H1 (cell line): ENCODE measurements at regions not wholly inside any gene's neighbourhood (a gene's known extent, or its start where the extent isn't known, plus 50 kb on each side); places are given as distances from the start of the nearest gene placed in this dataset.

Source experiments
- CBX8 ChIP-seq: fragments of 300-800, 300-1000 bp; sonication (generic); IDR thresholded peaks from 2 replicates; pipeline ENCODE4 v1.7.1; 2016; ENCODE audit warnings: low read depth, low read length, borderline replicate concordance
- FOSL1 ChIP-seq: IDR thresholded peaks from 2 replicates; pipeline ENCODE4 v1.6.1; 2011; ENCODE audit warnings: mild to moderate bottlenecking, low read depth, low read length, moderate library complexity; ENCODE audit not compliant: insufficient read depth
- SIN3A ChIP-seq, 2 experiments: IDR thresholded peaks in 1 of 2; conservative IDR thresholded peaks in 1 of 2; 2 replicates each; pipeline ENCODE4 v1.6.1; 2011 to 2012; ENCODE audit warnings: low read length in 2 of 2, improper control_type of control experiment in 1 of 2, low read depth in 1 of 2, mild to moderate bottlenecking in 1 of 2
- TF ChIP-seq, protein P1 (sequence below): IDR thresholded peaks from 2 replicates; pipeline ENCODE4 v1.6.1; 2012; ENCODE audit warnings: inconsistent platforms
- TF ChIP-seq, protein P2 (sequence below), 3 experiments: IDR thresholded peaks; 1 replicate in 2 of 3; 2 replicates in 1 of 3; pipeline versions ENCODE4 v1.5.1 to v1.6.1; 2011; ENCODE audit warnings: low read length in 3 of 3, mild to moderate bottlenecking in 3 of 3, inconsistent platforms in 2 of 3, low read depth in 1 of 3, moderate library complexity in 1 of 3; ENCODE audit not compliant: insufficient read depth in 1 of 3; ENCODE audit errors: control extremely low read depth in 1 of 3

DNA sequence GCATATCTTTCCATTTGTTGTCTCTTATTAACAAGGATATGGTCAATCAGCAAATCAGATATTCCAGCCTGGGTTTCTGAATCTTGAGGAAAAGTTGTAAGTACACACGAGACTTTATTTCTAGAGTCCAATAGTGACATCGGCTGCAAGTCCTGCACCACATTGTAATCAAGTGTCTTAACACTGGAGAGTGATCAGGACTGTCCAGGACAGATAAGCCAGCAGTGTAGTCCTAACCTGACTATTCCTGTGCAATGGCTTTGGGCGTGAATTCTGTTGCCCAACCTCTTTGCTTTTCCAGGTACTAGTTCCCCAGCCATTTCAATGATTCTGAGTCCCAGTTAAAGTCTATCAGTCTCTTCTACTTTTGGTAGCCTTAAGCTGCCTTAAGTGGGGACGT lies 395.0 kb downstream of the PCDH10 start:
- TF ChIP-seq, protein P1, sequence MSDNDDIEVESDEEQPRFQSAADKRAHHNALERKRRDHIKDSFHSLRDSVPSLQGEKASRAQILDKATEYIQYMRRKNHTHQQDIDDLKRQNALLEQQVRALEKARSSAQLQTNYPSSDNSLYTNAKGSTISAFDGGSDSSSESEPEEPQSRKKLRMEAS: no peak
- TF ChIP-seq, protein P2, sequence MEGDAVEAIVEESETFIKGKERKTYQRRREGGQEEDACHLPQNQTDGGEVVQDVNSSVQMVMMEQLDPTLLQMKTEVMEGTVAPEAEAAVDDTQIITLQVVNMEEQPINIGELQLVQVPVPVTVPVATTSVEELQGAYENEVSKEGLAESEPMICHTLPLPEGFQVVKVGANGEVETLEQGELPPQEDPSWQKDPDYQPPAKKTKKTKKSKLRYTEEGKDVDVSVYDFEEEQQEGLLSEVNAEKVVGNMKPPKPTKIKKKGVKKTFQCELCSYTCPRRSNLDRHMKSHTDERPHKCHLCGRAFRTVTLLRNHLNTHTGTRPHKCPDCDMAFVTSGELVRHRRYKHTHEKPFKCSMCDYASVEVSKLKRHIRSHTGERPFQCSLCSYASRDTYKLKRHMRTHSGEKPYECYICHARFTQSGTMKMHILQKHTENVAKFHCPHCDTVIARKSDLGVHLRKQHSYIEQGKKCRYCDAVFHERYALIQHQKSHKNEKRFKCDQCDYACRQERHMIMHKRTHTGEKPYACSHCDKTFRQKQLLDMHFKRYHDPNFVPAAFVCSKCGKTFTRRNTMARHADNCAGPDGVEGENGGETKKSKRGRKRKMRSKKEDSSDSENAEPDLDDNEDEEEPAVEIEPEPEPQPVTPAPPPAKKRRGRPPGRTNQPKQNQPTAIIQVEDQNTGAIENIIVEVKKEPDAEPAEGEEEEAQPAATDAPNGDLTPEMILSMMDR (IDR thresholded peaks at IDR 0.05; ENCODE audit: control extremely low read depth in 1 of 3, insufficient read depth in 1 of 3, low read depth in 1 of 3, low read length in 3 of 3): no peak
- TF ChIP-seq SIN3A (conservative IDR thresholded peaks at IDR 0.05 in 1 of 2, IDR thresholded peaks at IDR 0.05 in 1 of 2; ENCODE audit: low read depth in 1 of 2, low read length in 2 of 2) (no peak), FOSL1 (no peak), CBX8 (no peak)
